Neural progenitor cell (in vitro differentiated cells): ENCODE measurements at regions not wholly inside any gene's neighbourhood (a gene's known extent, or its start where the extent isn't known, plus 50 kb on each side); places are given as distances from the start of the nearest gene placed in this dataset.

ENCODE experiments used
- DNase-seq: peaks from one replicate; pipeline ENCODE4 v3.0.0-alpha.2; 2016; ENCODE audit warnings: low spot score
- H2AFZ ChIP-seq: fragments of 200-600 bp; sonication (generic); replicated peaks from 2 replicates; pipeline ENCODE4 v1.6.1; 2016; ENCODE audit warnings: antibody characterized with exemption
- H3F3A ChIP-seq: fragments of 200-600 bp; sonication (generic); 2 replicates; pipeline ENCODE4 v1.6.1; 2016; ENCODE audit warnings: antibody characterized with exemption, low read depth
- H3K27ac ChIP-seq: fragments of 200-600 bp; sonication (generic); 2 replicates; pipeline ENCODE4 v1.5.1; 2016; ENCODE audit warnings: mild to moderate bottlenecking
- H3K27me3 ChIP-seq: fragments of 200-600 bp; sonication (generic); 2 replicates; pipeline ENCODE4 v1.6.1; 2016; ENCODE audit warnings: mild to moderate bottlenecking, moderate library complexity
- H3K36me3 ChIP-seq: fragments of 200-600 bp; sonication (generic); 2 replicates; pipeline ENCODE4 v1.5.1; 2016
- H3K4me1 ChIP-seq: fragments of 200-600 bp; sonication (generic); 2 replicates; pipeline ENCODE4 v1.6.1; 2016; ENCODE audit warnings: mixed run types
- H3K4me2 ChIP-seq: fragments of 200-600 bp; sonication (generic); 2 replicates; pipeline ENCODE4 v1.6.1; 2016
- H3K4me3 ChIP-seq: fragments of 200-600 bp; sonication (generic); 2 replicates; pipeline ENCODE4 v1.5.1; 2016
- H3K79me2 ChIP-seq: fragments of 200-600 bp; sonication (generic); 2 replicates; pipeline ENCODE4 v1.6.1; 2016; ENCODE audit warnings: low read depth
- H3K9ac ChIP-seq: fragments of 200-600 bp; sonication (generic); 2 replicates; pipeline ENCODE4 v1.6.1; 2016
- H3K9me3 ChIP-seq: fragments of 200-600 bp; sonication (generic); 2 replicates; pipeline ENCODE4 v1.5.1; 2016; ENCODE audit warnings: low read depth
- H4K20me1 ChIP-seq: fragments of 200-600 bp; sonication (generic); 2 replicates; pipeline ENCODE4 v1.6.1; 2016; ENCODE audit warnings: low read depth
- H3K27ac Mint-ChIP-seq: 3 replicates; pipeline ENCODE4 v1.8.0; 2021; ENCODE audit warnings: mixed read lengths
- H3K27me3 Mint-ChIP-seq: 2 replicates; pipeline ENCODE4 v1.8.0; 2022; ENCODE audit warnings: low read depth, mild to moderate bottlenecking, inconsistent platforms, moderate library complexity, mixed read lengths; ENCODE audit not compliant: insufficient read depth
- H3K36me3 Mint-ChIP-seq: 3 replicates; pipeline ENCODE4 v1.8.0; 2021; ENCODE audit warnings: mixed read lengths
- H3K4me1 Mint-ChIP-seq: 3 replicates; pipeline ENCODE4 v1.8.0; 2021; ENCODE audit warnings: mixed read lengths
- H3K4me3 Mint-ChIP-seq: 3 replicates; pipeline ENCODE4 v1.8.0; 2021; ENCODE audit warnings: mild to moderate bottlenecking, moderate library complexity, mixed read lengths
- H3K9me3 Mint-ChIP-seq: 3 replicates; pipeline ENCODE4 v1.8.0; 2020; ENCODE audit warnings: mixed read lengths
- CTCF ChIP-seq: fragments of 200-600 bp; sonication (generic); IDR thresholded peaks from 2 replicates; pipeline ENCODE4 v1.5.1; 2017; ENCODE audit warnings: antibody characterized with exemption, mild to moderate bottlenecking
- EZH2 ChIP-seq: fragments of 200-600 bp; sonication (generic); IDR thresholded peaks from 2 replicates; pipeline ENCODE4 v1.6.1; 2017; ENCODE audit warnings: antibody characterized with exemption, mild to moderate bottlenecking, moderate library complexity
- EZH2phosphoT487 ChIP-seq: fragments of 200-600 bp; sonication (generic); IDR thresholded peaks from 2 replicates; pipeline ENCODE4 v1.6.1; 2017; ENCODE audit warnings: antibody characterized with exemption

GRCh38 chr18:23333827-23334226, 119.3 kb upstream of the RIOK3 start:
- Mint-ChIP-seq H3K27ac (no peak overlapping the region), H3K36me3 (peaks cover 6% of the 10 kb centered on the region), H3K27me3 (no peaks in the 10 kb centered on the region), H3K4me1 (peaks cover 23% of the 10 kb centered on the region), H3K4me3 (no peak overlapping the region), H3K9me3 (peaks cover 3% of the 10 kb centered on the region)
- no peaks in the 10 kb centered on the region for H3K27me3 ChIP-seq
- no peak overlapping the region for H3K9ac ChIP-seq
- no peaks in the 10 kb centered on the region for H3K4me1 ChIP-seq
- H3F3A ChIP-seq = no peaks in the 10 kb centered on the region
- no peak overlapping the region for H3K27ac ChIP-seq
- no peaks in the 10 kb centered on the region for H4K20me1 ChIP-seq
- DNase-seq = no peak
- H3K79me2 ChIP-seq = no peaks in the 10 kb centered on the region
- TF ChIP-seq EZH2phosphoT487 (no peak), CTCF (no peak), EZH2 (no peak)
- no peak overlapping the region for H3K4me3 ChIP-seq
- no peaks in the 10 kb centered on the region for H3K9me3 ChIP-seq
- H3K4me2 ChIP-seq = no peak overlapping the region
- no peak overlapping the region for H2AFZ ChIP-seq
- H3K36me3 ChIP-seq = no peaks in the 10 kb centered on the region

- no peaks in the 10 kb centered on the region for H3K36me3 ChIP-seq
- peaks cover 26% of the 10 kb centered on the region for H3K4me1 Mint-ChIP-seq
- H3K36me3 Mint-ChIP-seq = peaks cover 6% of the 10 kb centered on the region
- no peak overlapping the region for H3K4me3 ChIP-seq
- no peak overlapping the region for H3K27ac ChIP-seq
- H3K9me3 ChIP-seq = no peaks in the 10 kb centered on the region
- H3K4me2 ChIP-seq = no peak overlapping the region
- no peak overlapping the region for H3K4me3 Mint-ChIP-seq
- no peaks in the 10 kb centered on the region for H3K4me1 ChIP-seq
- H3K27me3 ChIP-seq = no peaks in the 10 kb centered on the region
- H3K9ac ChIP-seq = no peak overlapping the region
- TF ChIP-seq CTCF (no peak), EZH2phosphoT487 (no peak)
- no peaks in the 10 kb centered on the region for H4K20me1 ChIP-seq
- no peaks in the 10 kb centered on the region for H3F3A ChIP-seq
- no peak for DNase-seq
- no peaks in the 10 kb centered on the region for H3K79me2 ChIP-seq
- H3K27me3 Mint-ChIP-seq = no peaks in the 10 kb centered on the region
- no peaks in the 10 kb centered on the region for H3K9me3 Mint-ChIP-seq
- no peak overlapping the region for H2AFZ ChIP-seq
- no peak overlapping the region for H3K27ac Mint-ChIP-seq
Observed at GRCh38 chr18:23334569-23334968, 118.5 kb upstream of the RIOK3 start.

- H3K4me3 ChIP-seq = no peak overlapping the region
- H3K4me1 ChIP-seq = peaks cover 6% of the 10 kb centered on the region
- no peak overlapping the region for H3K4me2 ChIP-seq
- Mint-ChIP-seq H3K9me3 (no peaks in the 10 kb centered on the region), H3K4me3 (no peak overlapping the region), H3K27me3 (peaks cover 3% of the 10 kb centered on the region), H3K36me3 (peaks cover 3% of the 10 kb centered on the region), H3K27ac (no peak overlapping the region), H3K4me1 (peaks cover 42% of the 10 kb centered on the region)
- H3K9ac ChIP-seq = no peak overlapping the region
- no peaks in the 10 kb centered on the region for H3K27me3 ChIP-seq
- no peaks in the 10 kb centered on the region for H3K79me2 ChIP-seq
- TF ChIP-seq CTCF (no peak), EZH2phosphoT487 (no peak), EZH2 (no peak)
- no peak overlapping the region for H2AFZ ChIP-seq
- no peak overlapping the region for H3K27ac ChIP-seq
- H3K36me3 ChIP-seq = no peaks in the 10 kb centered on the region
- no peaks in the 10 kb centered on the region for H4K20me1 ChIP-seq
- H3F3A ChIP-seq = no peaks in the 10 kb centered on the region
- no peaks in the 10 kb centered on the region for H3K9me3 ChIP-seq
- no peak for DNase-seq
Observed at GRCh38 chr18:23336101-23336500, 117.0 kb upstream of the RIOK3 start.
